ENCODE measurements at regions not wholly inside any gene's neighbourhood (a gene's known extent, or its start where the extent isn't known, plus 50 kb on each side); places are given as distances from the start of the nearest gene placed in this dataset.

DNA sequence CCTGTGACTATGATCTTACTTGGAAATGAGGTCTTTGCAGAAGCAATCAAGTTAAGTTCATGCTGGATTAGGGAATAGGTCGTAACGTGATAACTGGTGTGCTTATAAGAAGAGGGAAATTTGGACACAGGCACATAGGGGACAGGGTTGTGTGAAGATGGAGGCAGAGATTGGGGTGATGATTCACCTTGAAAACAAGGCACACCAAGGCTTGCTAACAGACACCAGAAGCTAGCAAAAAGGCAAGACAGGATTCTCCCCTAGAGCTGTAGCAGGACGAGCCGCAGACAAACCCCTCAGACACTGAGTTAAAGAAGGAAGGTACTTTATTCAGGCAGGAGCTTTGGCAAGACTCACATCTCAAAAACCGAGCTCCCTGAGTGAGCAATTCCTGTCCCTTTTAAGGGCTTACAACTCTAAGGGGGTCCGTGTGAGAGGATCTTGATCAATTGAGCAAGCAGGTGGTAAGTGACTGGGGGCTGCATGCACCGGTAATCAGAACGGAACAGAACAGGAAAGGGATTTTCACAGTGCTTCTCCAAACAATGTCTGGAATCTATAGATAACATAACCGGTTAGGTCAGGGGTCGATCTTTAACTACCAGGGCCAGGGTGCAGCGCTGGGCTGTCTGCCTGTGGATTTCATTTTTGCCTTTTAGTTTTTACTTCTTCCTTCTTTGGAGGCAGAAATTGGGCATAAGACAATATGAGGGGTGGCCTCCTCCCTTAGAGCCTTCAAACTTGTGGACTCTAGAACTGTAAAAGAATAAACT lies 57.5 kb upstream of the S1PR3 start:
- no peak overlapping the region for H3K4me3 ChIP-seq
- H3K4me1 ChIP-seq, result peaks cover 0 to 5% (median 0%) of the 10 kb centered on the region in 6 donors
- no peak for DNase-seq
- no peaks in the 10 kb centered on the region for H3K36me3 ChIP-seq
- no peak overlapping the region for H3K27ac ChIP-seq
- H3K9me3 ChIP-seq, result peaks cover 0 to 6% (median 0%) of the 10 kb centered on the region in 8 donors
- 43 to 55% (median 51%) methylated on average over 11 of the region's 11 CpGs for WGBS, 5 donors
- H3K27me3 ChIP-seq (replicated peaks in 1 of 7), result peaks cover 0 to 23% (median 0%) of the 10 kb centered on the region in 7 donors
- intact Hi-C loops (cut with DNase I; ENCODE audit: low total_unique reads), result no loop called here
- no peak for TF ChIP-seq POLR2A (IDR thresholded peaks at IDR 0.05)
- TF ChIP-seq, protein P1, sequence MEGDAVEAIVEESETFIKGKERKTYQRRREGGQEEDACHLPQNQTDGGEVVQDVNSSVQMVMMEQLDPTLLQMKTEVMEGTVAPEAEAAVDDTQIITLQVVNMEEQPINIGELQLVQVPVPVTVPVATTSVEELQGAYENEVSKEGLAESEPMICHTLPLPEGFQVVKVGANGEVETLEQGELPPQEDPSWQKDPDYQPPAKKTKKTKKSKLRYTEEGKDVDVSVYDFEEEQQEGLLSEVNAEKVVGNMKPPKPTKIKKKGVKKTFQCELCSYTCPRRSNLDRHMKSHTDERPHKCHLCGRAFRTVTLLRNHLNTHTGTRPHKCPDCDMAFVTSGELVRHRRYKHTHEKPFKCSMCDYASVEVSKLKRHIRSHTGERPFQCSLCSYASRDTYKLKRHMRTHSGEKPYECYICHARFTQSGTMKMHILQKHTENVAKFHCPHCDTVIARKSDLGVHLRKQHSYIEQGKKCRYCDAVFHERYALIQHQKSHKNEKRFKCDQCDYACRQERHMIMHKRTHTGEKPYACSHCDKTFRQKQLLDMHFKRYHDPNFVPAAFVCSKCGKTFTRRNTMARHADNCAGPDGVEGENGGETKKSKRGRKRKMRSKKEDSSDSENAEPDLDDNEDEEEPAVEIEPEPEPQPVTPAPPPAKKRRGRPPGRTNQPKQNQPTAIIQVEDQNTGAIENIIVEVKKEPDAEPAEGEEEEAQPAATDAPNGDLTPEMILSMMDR (IDR thresholded peaks at IDR 0.05 in 8 of 11, conservative IDR thresholded peaks at IDR 0.05 in 3 of 11), result no peak

DNA sequence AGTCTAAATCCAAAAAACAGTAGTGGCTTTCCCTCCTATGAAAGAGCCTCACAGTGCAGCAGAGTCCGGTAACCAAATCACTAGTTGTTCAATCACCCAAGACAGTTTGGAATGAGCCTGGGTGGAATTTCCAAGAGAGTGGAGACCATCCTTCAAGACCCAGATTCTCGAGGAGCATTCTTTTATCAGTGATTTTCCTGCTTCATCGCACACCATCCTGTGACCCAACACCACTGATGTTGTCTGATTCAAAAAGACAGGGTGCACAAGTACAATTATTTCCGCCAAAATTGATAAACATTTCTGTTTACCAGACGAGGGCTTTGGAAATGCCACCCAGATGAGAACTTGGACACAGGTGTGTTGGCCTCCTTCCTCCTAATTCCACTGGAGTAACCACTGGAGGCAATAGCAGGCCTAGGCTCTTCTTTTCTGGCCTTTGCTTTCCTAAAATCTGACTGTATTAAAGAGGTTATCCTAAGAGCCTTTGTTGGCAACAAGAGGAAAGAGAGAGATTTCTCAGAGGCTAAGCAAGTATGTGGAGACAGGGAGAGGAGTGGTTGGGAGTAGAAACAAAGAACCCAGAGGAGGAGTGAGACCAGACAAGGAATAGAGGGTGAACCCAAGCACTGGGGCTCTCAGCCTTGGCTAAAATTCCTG lies 56.3 kb upstream of the S1PR3 start:
- no peak overlapping the region for H3K27ac ChIP-seq
- no peaks in the 10 kb centered on the region for H3K36me3 ChIP-seq
- H3K4me1 ChIP-seq, result peaks cover 0 to 5% (median 0%) of the 10 kb centered on the region in 6 donors
- peaks cover 0 to 23% (median 0%) of the 10 kb centered on the region in 7 donors for H3K27me3 ChIP-seq (replicated peaks in 1 of 7)
- intact Hi-C loops (cut with DNase I; ENCODE audit: low total_unique reads), result no loop called here
- WGBS, 5 donors, result 69 to 98% (median 82%) methylated on average over 5 of the region's 5 CpGs
- H3K4me3 ChIP-seq, result no peak overlapping the region
- no peak for TF ChIP-seq POLR2AphosphoS5 (IDR thresholded peaks at IDR 0.05)
- TF ChIP-seq POLR2A (IDR thresholded peaks at IDR 0.05), result no peak
- TF ChIP-seq, protein P1 (IDR thresholded peaks at IDR 0.05 in 8 of 11, conservative IDR thresholded peaks at IDR 0.05 in 3 of 11), result no peak
- DNase-seq, result no peak
- H3K9me3 ChIP-seq, result peaks cover 0 to 6% (median 0%) of the 10 kb centered on the region in 8 donors

DNA sequence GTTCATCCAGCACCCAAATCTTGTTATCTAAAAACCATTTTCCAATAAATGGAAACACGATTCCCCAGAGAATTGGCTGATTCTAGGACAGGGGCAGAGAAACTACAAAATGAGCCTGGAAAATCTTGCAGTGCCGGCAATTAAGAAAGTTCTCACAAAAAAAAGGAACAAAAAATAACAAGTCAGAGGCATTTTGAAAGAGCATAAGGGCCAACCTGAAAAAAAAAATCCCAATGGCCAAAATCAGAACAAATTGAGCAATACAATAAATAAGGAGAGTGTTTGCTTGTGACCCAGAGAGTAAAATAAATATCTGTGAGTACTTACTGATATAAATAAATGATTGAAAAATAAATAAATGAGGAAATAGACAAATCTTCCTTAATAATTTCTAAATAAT lies 55.1 kb upstream of the S1PR3 start:
- Histone ChIP-seq H3K27me3 (replicated peaks in 1 of 7) (peaks cover 0 to 23% (median 0%) of the 10 kb centered on the region in 7 donors), H3K4me3 (no peak overlapping the region), H3K9me3 (peaks cover 0 to under 1% (median 0%) of the 10 kb centered on the region in 8 donors), H3K27ac (peak overlapping the region in 3 of 8 donors; percentile 14 to 52 (median 47)), H3K4me1 (peaks cover 0 to 5% (median 0%) of the 10 kb centered on the region in 6 donors), H3K36me3 (no peaks in the 10 kb centered on the region)
- intact Hi-C loops (cut with DNase I; ENCODE audit: low total_unique reads), result no loop called here
- 59 to 84% (median 68%) methylated on average over 2 of the region's 2 CpGs for WGBS, 5 donors
- TF ChIP-seq POLR2AphosphoS5 (IDR thresholded peaks at IDR 0.05) (no peak), POLR2A (IDR thresholded peaks at IDR 0.05) (no peak)
- TF ChIP-seq, protein P1 (IDR thresholded peaks at IDR 0.05 in 8 of 11, conservative IDR thresholded peaks at IDR 0.05 in 3 of 11), result no peak
- no peak for DNase-seq

DNA sequence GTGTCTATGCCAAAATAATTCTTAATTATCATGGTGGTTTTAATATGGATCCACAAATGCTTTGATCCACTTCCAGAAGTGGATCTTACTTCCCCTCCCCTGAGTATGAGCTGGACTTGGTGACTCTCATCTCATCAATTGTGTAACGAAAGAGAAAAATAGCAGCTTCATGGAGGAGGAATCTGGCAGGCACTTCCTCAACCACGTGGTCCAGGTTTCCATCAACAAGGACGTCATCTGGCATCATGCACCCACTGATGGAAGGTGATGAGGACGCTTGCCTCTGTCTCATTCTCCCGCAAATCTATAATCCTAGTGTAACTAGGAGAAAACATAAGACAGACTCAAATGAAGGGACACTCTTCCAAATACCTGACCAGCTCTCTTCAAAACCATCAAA lies 54.6 kb upstream of the S1PR3 start:
- Histone ChIP-seq H3K27ac (peak overlapping the region in 3 of 8 donors; percentile 14 to 52 (median 47)), H3K27me3 (replicated peaks in 1 of 7) (peaks cover 0 to 23% (median 0%) of the 10 kb centered on the region in 7 donors), H3K9me3 (no peaks in the 10 kb centered on the region), H3K36me3 (no peaks in the 10 kb centered on the region), H3K4me1 (peaks cover 0 to 5% (median 0%) of the 10 kb centered on the region in 6 donors), H3K4me3 (no peak overlapping the region)
- TF ChIP-seq, protein P1 (IDR thresholded peaks at IDR 0.05 in 8 of 11, conservative IDR thresholded peaks at IDR 0.05 in 3 of 11), result no peak
- TF ChIP-seq POLR2A (IDR thresholded peaks at IDR 0.05) (no peak), POLR2AphosphoS5 (IDR thresholded peaks at IDR 0.05) (no peak)
- WGBS, 5 donors, result 65 to 78% (median 67%) methylated on average over 5 of the region's 5 CpGs
- no peak for DNase-seq
- intact Hi-C loops (cut with DNase I; ENCODE audit: low total_unique reads), result no loop called here

Measured in spleen (tissue), 11 donors.